ENCODE measurements at regions not wholly inside any gene's neighbourhood (a gene's known extent, or its start where the extent isn't known, plus 50 kb on each side); places are given as distances from the start of the nearest gene placed in this dataset.

- Histone ChIP-seq H3K4me3 (no peak overlapping the region), H3K9me3 (ENCODE audit: control insufficient read depth in 4 of 4, insufficient read depth in 3 of 4, low read length in 3 of 4) (peaks cover 0 to 6% (median 0%) of the 10 kb centered on the region in 4 donors), H3K4me1 (ENCODE audit: control insufficient read depth in 5 of 5, insufficient read depth in 5 of 5, low read length in 5 of 5) (peaks cover 0 to 9% (median 0%) of the 10 kb centered on the region in 5 donors), H3K36me3 (ENCODE audit: control insufficient read depth in 4 of 4, insufficient read depth in 4 of 4, low read length in 4 of 4) (no peaks in the 10 kb centered on the region), H3K27me3 (ENCODE audit: control insufficient read depth in 3 of 3, insufficient read depth in 3 of 3, low read length in 2 of 3) (no peaks in the 10 kb centered on the region), H3K9ac (ENCODE audit: insufficient read depth in 1 of 2, low read length in 2 of 2) (no peak overlapping the region), H3K27ac (ENCODE audit: low read depth in 1 of 2, low read length in 1 of 2) (no peak overlapping the region)
- DNase-seq (no peak), ATAC-seq (ENCODE audit: insufficient read depth, low FRiP score) (no peak)
- no peak for TF ChIP-seq CTCF (IDR thresholded peaks at IDR 0.05; ENCODE audit: control extremely low read depth, extremely low read depth)
- 53 to 86% methylated on average over 2 of the region's 2 CpGs for WGBS, 2 donors
Observed at GRCh38 chr5:90112033-90112692, 297.4 kb downstream of the CETN3 start.

DNA sequence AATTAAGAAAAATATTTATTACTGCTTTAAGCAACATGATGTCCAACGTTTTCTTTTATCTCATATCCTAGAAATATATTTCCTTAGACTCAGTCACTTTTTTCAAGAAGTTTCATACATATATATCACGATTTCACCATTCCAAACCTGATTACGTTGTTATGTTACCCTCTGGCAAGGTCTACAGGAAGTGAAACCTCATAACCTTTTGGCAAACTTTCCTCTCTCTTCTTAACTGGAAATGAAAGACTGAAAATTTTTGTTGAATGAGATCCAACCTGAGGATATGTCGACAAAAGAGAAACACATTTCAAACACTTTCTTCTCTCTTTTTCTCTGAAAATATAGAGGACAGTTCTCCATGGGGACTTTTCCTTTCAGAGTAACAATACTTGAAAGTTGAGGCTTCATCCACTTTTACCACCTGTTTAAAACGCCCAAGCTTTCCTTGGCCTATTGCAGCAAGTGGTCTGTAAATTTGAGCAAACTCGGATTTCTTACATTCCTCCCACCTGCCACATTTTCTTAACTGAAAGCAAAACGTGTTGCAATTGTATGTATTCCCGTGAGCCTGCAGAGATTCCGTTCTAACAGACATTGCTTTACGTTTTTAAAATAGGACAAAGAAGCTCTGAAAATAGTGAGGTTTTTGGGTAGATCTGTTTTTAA, 298.1 kb downstream of the CETN3 start:
- H3K9ac ChIP-seq (ENCODE audit: insufficient read depth in 1 of 2, low read length in 2 of 2): no peak overlapping the region
- DNase-seq (no peak), ATAC-seq (ENCODE audit: insufficient read depth, low FRiP score) (no peak)
- TF ChIP-seq CTCF (IDR thresholded peaks at IDR 0.05; ENCODE audit: control extremely low read depth, extremely low read depth): no peak
- H3K4me1 ChIP-seq (ENCODE audit: control insufficient read depth in 5 of 5, insufficient read depth in 5 of 5, low read length in 5 of 5): peaks cover 0 to 9% (median 0%) of the 10 kb centered on the region in 5 donors
- peaks cover 0 to 6% (median 0%) of the 10 kb centered on the region in 4 donors for H3K9me3 ChIP-seq (ENCODE audit: control insufficient read depth in 4 of 4, insufficient read depth in 3 of 4, low read length in 3 of 4)
- no peaks in the 10 kb centered on the region for H3K27me3 ChIP-seq (ENCODE audit: control insufficient read depth in 3 of 3, insufficient read depth in 3 of 3, low read length in 2 of 3)
- H3K4me3 ChIP-seq: no peak overlapping the region
- H3K36me3 ChIP-seq (ENCODE audit: control insufficient read depth in 4 of 4, insufficient read depth in 4 of 4, low read length in 4 of 4): no peaks in the 10 kb centered on the region
- H3K27ac ChIP-seq (ENCODE audit: low read depth in 1 of 2, low read length in 1 of 2): no peak overlapping the region
- 43 to 64% methylated on average over 10 of the region's 10 CpGs for WGBS, 2 donors

GRCh38 chr5:90109285-90109684, 300.3 kb downstream of the CETN3 start:
- DNase-seq: no peak
- H3K9me3 ChIP-seq (ENCODE audit: control insufficient read depth in 4 of 4, insufficient read depth in 3 of 4, low read length in 3 of 4): peaks cover 0 to 6% (median 1%) of the 10 kb centered on the region in 4 donors
- peaks cover 0 to 9% (median 0%) of the 10 kb centered on the region in 5 donors for H3K4me1 ChIP-seq (ENCODE audit: control insufficient read depth in 5 of 5, insufficient read depth in 5 of 5, low read length in 5 of 5)
- no peak for TF ChIP-seq CTCF (IDR thresholded peaks at IDR 0.05; ENCODE audit: control extremely low read depth, extremely low read depth)
- no peak overlapping the region for H3K27ac ChIP-seq (ENCODE audit: low read depth in 1 of 2, low read length in 1 of 2)
- WGBS, 2 donors: 43 to 45% methylated on average over 2 of the region's 2 CpGs
- ATAC-seq (ENCODE audit: insufficient read depth, low FRiP score): no peak
- no peak overlapping the region for H3K4me3 ChIP-seq
- H3K9ac ChIP-seq (ENCODE audit: insufficient read depth in 1 of 2, low read length in 2 of 2): no peak overlapping the region
- no peaks in the 10 kb centered on the region for H3K36me3 ChIP-seq (ENCODE audit: control insufficient read depth in 4 of 4, insufficient read depth in 4 of 4, low read length in 4 of 4)
- no peaks in the 10 kb centered on the region for H3K27me3 ChIP-seq (ENCODE audit: control insufficient read depth in 3 of 3, insufficient read depth in 3 of 3, low read length in 2 of 3)

All from lung (tissue), 11 donors.